GM18868 (cell line): ENCODE measurements at regions not wholly inside any gene's neighbourhood (a gene's known extent, or its start where the extent isn't known, plus 50 kb on each side); places are given as distances from the start of the nearest gene placed in this dataset.

Experiments used
- ATAC-seq: cut with Tn5 transposase; IDR thresholded peaks from one replicate; pipeline ENCODE4 v1.9.1; 2021; ENCODE audit warnings: mild to moderate bottlenecking, moderate library complexity; ENCODE audit not compliant: unreplicated experiment

DNA sequence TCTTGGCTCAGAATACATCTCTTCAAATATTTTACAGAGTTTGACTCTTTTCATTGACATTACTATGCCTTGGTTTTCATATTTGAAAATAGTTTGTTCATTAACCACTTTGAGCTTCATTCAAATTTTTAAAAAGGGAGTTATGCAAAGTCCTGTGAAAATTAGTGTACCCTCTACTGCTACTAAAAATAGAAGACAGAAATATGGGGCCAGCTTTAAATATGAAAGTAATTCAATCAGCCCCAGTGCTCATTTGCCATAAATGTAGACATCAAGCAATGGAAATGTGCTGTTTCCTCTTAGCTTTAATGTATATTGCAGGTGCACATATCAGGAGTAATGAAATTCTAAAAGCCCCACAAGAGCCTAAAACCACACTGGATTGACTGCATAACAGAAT is 218.7 kb downstream of the SPATA18 start:
- no peak for ATAC-seq

DNA sequence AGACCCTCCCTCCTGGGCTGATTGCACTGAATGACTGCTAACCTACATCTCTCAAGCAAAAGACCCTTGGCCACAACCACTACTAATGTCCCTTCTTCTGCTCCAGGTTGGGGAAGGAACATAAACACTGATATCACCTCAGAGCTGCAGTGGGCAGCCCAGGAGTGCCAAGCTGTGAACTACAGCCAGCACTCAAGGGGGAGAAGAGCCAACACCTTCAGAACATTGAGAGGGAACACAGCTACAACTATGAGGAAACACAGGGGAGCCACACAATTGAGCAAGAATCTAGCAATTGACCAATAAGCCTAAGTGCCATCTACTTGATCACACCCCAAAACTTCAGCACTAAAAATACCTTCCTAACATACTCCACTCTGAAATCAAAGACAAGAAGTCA is 222.8 kb downstream of the SPATA18 start:
- ATAC-seq, result no peak

DNA sequence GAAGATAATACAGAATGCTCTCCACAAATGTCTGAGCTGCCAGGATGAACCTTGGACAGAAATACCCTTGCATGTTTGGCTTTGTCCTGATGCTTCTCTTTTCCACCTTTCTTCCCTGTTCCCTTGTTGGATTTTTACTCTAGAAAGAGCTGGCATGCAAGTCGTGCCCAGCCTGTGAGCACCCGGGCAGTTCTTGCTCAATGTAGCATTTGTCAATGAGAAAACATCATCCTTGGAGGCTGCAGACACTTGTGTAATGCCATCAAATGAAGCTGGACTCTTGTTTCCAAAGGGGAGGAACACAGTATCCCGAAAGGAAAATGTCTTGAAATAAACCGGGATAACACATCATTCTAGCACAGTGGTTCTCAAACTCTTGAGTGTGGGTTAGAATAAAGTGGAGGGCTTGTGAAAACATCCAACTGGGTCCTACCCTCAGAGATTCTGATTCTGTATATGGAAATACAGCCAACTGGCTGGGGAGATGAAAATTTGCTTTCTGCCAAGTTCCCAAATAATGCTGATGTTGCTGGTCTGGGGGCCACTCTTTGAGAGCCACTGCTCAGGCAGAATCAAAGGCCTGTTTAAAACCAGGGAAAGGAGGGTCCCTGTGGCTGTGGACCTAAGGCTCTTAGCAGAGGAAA is 237.2 kb downstream of the SPATA18 start:
- no peak for ATAC-seq

DNA sequence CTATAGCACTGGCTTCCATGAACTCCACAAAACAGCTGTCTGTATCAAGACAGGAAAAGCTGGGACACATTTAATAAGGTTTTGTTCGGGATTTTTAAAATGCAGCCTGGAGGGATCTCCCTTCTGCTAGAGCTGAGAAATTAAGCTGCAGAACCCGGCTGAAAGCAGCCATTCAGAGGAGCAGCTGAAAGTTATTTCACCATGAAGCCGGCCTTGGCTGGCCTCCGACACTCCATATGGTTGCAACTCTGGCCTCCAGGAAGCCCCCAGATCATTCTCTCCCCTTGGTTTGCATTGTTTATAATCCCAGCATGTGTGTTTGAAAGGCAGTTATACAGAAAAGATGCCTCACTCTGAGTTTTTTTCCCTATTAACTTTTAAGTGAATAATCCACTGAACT is 239.4 kb downstream of the SPATA18 start:
- no peak for ATAC-seq

DNA sequence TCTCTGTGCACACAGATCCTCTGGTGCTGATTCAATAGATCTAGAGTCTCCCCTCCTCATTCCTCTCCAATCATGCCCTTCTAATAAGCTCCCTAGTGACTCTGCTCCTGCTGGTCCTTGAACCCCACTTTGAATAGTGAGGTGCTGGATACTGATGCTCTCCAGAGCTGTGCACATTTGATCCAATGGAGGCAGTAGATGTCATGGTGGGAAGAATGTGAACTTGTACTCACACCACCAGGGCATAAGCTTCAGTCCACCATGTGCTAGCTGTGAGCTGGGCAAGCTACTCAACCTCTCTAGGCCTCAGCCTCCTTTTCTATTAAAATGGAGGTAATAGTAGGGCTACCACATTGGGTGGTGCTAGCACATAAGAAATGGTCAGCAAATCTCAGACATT is 241.1 kb downstream of the SPATA18 start:
- ATAC-seq, result no peak

DNA sequence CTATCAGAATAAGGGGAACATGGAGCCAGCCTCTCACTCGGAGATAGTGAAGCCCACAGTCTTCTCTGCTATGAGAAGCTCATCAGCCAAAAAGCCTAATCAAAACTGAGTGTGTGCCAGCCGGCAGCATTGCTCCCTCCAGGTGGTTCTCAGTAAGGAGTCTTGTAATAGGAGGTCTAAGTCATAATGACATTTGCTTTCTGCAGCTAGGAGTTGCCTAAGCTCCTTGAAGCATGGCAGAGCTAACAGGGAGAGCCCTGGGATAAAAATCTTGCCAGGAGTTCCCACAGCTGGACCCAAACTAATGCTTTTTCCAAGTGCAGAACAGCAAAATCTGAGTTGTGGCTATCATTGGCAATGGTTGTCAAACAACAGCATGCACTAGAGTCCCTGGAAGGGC is 245.2 kb downstream of the SPATA18 start:
- no peak for ATAC-seq

DNA sequence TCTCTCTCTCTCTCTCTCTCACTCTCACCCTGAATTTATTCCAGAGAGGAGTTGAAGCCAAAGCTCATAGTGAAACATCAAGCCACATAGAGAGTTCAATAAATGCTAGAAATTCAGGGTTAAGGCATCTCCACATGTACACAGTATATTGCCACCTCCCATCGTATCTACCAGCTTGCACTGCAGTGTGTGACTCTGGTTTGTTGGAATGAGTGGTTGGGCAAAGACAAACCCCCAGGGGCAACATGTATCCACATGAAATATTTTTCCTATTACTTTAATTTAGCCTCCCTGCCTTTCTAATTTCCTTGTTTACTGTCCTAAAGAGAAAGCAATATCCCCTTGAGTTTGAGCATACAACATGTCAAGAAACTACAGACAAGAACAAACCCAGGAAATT is 247.3 kb downstream of the SPATA18 start:
- no peak for ATAC-seq

DNA sequence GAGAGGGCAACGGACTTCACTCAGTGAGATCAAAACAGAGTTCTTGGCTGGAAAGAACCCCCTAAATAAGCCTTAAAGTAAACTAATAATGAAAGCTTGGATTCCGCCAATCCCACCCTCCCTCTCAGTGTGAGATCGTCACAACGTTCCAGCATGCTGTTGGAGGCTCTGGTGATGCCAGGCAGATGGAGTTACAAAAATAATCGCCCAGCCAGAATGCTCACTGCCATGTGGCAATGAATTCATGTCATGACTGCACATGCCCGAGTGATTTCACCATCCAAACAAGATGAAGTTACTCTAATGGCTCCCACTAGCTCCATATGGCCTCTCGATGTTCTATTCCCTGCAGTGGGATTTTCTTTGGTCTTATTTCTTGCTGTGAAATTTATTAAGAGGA is 248.0 kb downstream of the SPATA18 start:
- ATAC-seq, result no peak

DNA sequence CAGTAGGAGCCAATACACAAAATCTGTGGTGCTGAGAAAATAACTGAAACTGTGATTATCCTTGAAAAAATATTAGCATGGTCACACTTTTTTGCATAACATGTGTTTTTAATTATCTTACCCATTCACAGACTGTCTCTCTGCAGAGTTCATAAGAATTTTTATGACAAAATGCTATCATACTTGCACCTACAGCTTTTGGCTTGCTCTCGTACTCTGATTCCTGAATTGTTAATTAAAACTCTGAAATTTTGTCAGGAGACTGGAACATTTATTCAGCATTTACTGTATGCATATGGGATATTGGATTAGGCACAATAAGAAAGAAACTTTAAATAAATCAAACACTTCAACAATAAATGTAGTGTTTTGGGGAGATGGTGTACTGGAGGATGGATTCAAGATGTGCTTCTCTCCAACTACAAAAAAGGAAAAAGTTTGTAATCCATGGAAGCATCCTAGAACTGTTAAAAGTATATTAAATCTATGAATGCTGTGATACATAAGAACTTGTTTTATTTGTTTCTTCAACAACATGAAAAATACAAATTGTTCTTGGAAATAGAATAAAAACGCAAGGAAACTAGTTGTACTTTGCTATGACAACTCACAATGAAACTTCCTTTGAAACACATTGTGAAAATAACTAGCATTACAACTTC is 260.5 kb downstream of the SPATA18 start:
- no peak for ATAC-seq

DNA sequence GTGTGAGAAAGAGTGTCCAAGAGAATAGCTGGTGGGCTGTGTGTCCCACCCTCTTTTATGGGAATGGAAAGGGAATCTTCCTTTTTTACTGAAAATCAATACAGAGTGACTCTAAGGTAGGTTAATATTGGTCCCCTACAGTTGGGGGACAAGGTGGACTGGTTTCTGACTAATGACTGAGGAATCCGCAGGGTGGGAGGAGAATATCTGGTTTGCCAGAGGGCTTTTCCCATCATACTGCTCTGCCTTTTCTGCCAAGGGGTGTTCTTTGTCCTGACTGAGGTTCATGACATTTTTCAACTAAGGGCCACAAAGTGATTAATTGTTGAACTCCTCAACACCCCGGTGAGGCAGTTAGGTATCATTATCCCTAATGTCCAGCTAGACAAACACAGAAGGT is 261.6 kb downstream of the SPATA18 start:
- ATAC-seq, result no peak

DNA sequence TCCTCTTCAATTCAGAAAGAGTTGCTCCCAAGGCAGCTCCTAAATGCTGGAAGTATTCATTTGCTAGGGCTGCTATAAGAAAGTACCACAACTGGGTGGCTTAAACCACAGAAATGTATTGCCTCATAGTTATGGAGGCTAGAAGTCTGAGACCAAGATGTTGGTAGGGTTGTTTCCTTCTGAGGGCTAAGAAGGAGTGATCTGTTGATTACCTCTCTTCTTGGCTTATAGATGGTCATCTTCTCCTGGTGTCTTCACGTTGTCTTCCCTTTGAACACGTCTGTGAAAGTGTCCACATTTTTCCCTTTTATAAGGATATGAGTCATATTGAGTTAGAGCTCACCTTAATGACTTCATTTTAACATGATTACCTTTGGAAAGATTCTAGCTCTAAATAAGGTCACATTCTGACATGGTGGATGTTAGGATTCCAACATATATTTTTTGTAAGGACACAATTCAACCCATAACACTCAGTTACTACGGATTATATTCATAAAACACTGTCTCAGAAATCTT is 266.3 kb downstream of the SPATA18 start:
- ATAC-seq, result no peak

DNA sequence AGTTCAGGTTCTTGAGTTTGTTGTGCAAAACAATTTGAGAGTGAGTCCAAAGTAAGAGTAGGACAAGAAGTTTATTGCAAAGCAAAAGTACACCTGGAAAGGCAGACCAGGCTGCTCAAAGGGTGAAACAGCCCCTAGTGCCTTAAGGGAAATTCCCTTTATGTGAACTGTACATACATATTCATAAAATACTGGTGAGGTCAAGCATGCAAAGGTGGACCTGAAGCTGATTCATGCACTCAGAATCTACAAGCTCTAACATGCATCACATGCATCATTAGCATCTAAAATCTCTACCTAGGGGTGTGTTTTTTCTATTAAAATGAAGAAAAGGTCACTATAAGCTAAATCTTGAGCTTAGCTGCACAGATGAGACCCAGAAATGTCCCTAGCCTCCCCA is 266.9 kb downstream of the SPATA18 start:
- no peak for ATAC-seq

DNA sequence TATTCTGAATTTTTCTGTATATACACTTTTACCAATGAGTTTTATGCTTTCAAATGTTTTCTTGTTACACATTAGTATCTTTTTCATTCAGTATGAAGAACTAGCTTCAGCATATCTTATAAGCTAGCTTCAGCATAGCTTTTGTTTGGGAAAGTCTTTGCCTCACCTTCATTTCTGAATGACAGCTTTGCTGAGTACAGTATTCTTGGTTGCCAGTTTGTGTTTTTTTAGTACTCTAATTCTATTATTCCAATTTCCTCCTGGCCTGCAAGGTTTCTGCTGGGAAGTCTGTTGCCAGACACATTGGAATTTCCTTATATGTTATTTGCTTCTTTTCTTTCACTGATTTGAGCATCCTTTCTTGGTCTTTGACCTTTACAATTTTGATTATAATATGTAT is 278.8 kb downstream of the SPATA18 start:
- no peak for ATAC-seq

DNA sequence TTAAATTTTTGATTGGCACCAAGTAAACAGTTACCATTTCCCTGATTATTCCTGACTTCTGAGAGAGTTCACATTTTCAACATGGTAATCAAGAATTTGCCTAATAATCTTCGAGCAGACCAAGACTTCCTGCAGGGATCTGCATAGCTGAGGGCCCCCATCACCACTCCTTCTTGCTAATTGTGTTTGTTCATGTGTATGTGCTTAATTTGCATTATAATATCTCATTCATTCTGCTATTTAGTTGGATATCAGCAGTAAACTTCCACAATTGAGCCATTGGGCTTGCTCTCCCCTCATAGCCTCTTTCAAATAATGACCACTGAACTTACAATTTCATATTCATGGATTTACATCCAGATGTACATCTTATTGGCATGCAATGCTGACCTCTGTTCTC is 292.5 kb downstream of the SPATA18 start:
- no peak for ATAC-seq

DNA sequence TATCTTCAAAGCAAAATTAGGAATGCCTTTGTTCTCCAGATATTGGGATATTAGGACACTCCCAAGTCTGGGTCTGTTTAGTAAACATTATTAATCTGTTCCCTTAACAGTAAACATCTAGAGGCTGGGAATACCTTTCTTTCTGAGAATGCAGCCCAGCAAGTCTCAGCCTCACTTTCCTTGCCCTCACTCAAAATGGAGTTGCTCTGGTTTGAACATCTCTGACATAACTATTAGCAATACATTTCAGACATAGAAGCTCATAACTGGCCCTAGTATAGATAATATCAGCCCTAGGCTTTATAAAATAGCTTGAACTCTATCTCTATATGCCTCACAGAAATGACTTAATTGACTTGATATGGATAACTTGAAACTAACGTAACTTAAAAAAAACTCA is 299.8 kb downstream of the SPATA18 start:
- no peak for ATAC-seq

DNA sequence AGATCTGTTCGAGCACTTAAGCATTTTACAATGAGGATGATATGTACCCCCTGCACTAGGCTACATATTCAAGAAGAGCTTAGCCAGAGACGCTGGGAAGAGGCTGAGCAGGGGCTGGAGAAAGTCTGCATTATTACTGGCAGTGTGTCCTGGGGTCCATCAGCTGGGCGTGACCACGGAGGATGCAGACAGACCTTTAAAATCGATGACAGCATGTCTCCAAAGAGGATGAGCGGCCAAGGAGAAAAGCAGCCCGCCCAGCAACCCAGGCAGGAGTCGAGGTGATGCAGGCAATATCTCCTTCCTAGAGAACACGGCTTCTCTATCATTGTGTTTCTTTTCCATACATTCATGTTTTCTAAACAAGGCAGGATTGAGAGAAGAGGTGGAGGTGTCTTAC is 300.7 kb downstream of the USP46 start:
- no peak for ATAC-seq

DNA sequence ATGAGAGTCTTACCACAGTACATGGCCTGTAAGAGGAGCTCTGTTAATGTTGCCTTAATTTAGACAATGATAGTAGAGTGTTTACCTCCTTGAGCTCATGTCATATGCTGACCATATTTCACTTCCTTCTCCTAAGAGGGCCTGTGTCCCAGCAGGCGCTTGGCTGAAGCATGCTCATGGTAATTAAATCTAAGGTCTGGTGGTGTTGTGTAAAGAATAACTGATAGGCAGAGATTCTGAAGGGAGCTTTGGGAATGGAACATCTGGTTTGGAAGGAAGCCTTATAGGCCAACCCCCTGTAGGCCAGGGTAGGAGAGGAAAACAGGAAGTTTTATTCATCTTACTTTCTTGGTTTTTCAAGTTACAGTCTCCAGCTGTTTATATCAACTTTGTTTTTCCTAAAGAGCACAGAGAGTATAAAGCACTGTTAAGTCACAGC is 300.2 kb downstream of the USP46 start:
- no peak for ATAC-seq

DNA sequence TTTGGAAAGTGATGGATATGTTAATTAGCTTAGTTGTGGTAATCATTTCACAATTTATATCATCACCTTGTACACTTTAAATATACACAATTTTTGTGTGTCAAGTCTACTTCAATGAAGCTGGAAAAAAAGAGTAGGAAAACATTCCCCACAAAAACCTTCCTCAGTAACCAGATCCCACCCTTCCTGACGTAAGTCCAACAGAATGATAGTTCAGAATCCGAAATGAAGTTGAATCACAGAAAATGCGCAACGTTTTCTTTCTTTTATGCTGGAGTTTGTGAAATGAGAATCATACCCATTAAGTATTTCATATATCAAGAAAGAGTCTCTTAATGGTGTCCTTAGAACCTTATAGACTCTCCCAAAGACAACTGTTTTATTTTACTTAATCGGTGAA is 292.9 kb downstream of the USP46 start:
- ATAC-seq, result no peak

DNA sequence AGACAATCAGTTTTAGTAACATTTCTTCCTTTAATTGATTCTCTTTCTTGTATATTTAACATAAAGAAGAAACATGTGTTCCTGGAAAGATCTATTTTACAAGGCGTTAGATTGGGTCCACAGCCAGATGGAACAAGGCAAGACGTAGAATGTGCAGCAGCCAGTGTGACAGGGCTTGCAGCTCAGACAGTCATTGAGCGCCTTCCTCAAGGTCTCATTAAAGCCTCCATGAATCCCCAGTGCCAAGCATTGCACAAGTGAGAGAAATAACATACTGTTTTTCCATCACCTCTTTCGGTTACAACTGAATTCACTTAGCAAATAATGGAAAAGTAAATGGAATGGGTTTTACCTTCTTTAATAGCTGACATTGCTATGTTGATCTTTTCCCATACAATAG is 292.5 kb downstream of the USP46 start:
- ATAC-seq, result no peak

DNA sequence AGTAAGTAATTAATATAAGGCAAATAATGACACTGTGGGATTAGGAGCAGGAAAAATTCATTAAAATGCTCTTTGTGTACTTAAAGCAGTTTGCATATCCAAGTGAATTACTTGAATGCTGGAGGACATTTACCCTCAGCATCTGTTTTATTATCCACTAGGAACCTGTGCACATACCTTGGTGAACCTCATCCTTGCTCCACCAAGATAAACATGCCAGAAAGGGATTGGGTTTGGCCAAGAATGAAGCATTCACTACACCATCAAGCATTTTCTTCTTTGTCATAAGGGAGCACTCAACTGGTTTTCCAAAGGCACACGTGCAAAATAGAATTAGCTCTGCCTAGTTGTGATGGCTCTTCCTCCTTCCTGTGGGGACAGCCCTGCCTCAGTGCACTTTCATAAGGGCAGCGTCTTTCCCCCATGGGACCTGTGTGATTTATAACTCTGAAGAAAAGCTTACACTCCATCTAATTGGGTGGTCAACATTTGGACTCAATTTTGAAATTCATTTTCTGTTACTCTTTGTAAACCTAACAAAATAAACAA is 291.7 kb downstream of the USP46 start:
- no peak for ATAC-seq

DNA sequence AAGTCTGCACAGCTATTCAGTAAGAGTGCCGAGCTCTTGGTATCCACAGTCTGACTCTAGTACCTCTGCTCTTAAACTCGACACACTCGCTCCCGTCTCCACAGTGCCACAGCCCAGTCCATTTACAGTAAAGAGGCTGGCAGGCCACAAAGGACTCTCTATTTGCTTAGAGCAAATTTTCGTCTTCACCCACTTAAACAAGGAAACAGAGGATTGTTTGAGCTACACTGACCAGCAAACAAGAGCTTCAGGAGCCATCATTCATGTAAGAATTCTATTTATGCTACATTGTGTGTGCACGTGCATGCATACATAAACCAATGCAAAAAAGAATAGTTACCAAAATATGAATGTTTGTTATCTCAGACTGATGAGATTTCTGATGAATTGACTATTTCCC is 290.2 kb downstream of the USP46 start:
- no peak for ATAC-seq

DNA sequence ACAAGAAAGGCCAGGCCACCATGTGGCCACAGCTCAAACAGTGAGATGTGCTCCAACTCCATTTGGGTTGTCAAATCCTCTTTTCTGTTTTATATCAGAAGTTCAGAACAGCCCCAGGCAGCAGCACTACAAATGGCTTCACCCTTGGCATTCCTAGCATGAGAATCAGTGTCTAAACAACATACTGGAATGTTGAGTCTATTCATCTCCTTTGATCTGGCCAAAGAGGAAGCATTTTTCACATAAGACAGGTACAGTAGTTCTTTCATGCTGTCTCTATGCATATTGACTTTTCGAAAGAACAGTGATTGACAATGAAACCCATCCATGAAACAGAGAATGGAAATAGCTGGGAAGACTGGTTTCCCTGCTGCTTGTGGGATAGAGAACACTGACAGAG is 289.5 kb downstream of the USP46 start:
- ATAC-seq, result no peak
